ENCODE measurements at regions not wholly inside any gene's neighbourhood (a gene's known extent, or its start where the extent isn't known, plus 50 kb on each side); places are given as distances from the start of the nearest gene placed in this dataset.

- no peak for TF ChIP-seq EZH2 (IDR thresholded peaks at IDR 0.05; ENCODE audit: borderline replicate concordance, low read depth, low read length, poor library complexity, severe bottlenecking)
- TF ChIP-seq CTCF (conservative IDR thresholded peaks at IDR 0.05; ENCODE audit: low read depth, low read length): peak; percentile 35
- Histone ChIP-seq H3K9me3 (ENCODE audit: low read depth, low read length, poor library complexity, severe bottlenecking) (no peaks in the 10 kb centered on the region), H3K4me3 (ENCODE audit: low read depth, low read length, poor library complexity, severe bottlenecking) (no peak overlapping the region), H3K4me1 (ENCODE audit: insufficient read depth, low read length, poor library complexity, severe bottlenecking) (no peaks in the 10 kb centered on the region), H3K27ac (ENCODE audit: low read depth, low read length, poor library complexity, severe bottlenecking) (no peak overlapping the region), H3K27me3 (replicated peaks; ENCODE audit: insufficient read depth, low read depth, low read length, poor library complexity) (peaks cover 17% of the 10 kb centered on the region), H3K36me3 (ENCODE audit: insufficient read depth, low read length, poor library complexity, severe bottlenecking) (no peaks in the 10 kb centered on the region)
- POLR2A ChIA-PET (ENCODE audit: low non-redundant PET): interaction anchor here (0.7 kb wide), 1 partner anchor 98 kb away, joined by 3 read pairs; no protein-coding TSS in a partner anchor
- no TSS peak for BruUV-seq (replicated peaks)
- CTCF ChIA-PET: no interaction called here
- intact Hi-C loops (cut with micrococcal nuclease; ENCODE audit: unreplicated experiment): no loop called here
- DNase-seq (ENCODE audit: low spot score): no peak
Observed at GRCh38 chr6:84346372-84346771, 118.9 kb upstream of the CEP162 start.

- Histone ChIP-seq H3K27ac (ENCODE audit: low read depth, low read length, poor library complexity, severe bottlenecking) (no peak overlapping the region), H3K4me1 (ENCODE audit: insufficient read depth, low read length, poor library complexity, severe bottlenecking) (no peaks in the 10 kb centered on the region), H3K36me3 (ENCODE audit: insufficient read depth, low read length, poor library complexity, severe bottlenecking) (no peaks in the 10 kb centered on the region), H3K4me3 (ENCODE audit: low read depth, low read length, poor library complexity, severe bottlenecking) (no peak overlapping the region), H3K9me3 (ENCODE audit: low read depth, low read length, poor library complexity, severe bottlenecking) (no peaks in the 10 kb centered on the region), H3K27me3 (replicated peaks; ENCODE audit: insufficient read depth, low read depth, low read length, poor library complexity) (peaks cover 5% of the 10 kb centered on the region)
- BruUV-seq (replicated peaks): no TSS peak
- intact Hi-C loops (cut with micrococcal nuclease; ENCODE audit: unreplicated experiment): no loop called here
- DNase-seq (ENCODE audit: low spot score): no peak
- CTCF ChIA-PET: no interaction called here
- TF ChIP-seq EZH2 (IDR thresholded peaks at IDR 0.05; ENCODE audit: borderline replicate concordance, low read depth, low read length, poor library complexity, severe bottlenecking) (no peak), CTCF (conservative IDR thresholded peaks at IDR 0.05; ENCODE audit: low read depth, low read length) (no peak)
- POLR2A ChIA-PET (ENCODE audit: low non-redundant PET): no interaction called here
Observed at GRCh38 chr6:84344005-84344404, 116.6 kb upstream of the CEP162 start.

- Histone ChIP-seq H3K4me3 (ENCODE audit: low read depth, low read length, poor library complexity, severe bottlenecking) (no peak overlapping the region), H3K36me3 (ENCODE audit: insufficient read depth, low read length, poor library complexity, severe bottlenecking) (no peaks in the 10 kb centered on the region), H3K9me3 (ENCODE audit: low read depth, low read length, poor library complexity, severe bottlenecking) (peaks cover 5% of the 10 kb centered on the region), H3K4me1 (ENCODE audit: insufficient read depth, low read length, poor library complexity, severe bottlenecking) (no peaks in the 10 kb centered on the region), H3K27me3 (replicated peaks; ENCODE audit: insufficient read depth, low read depth, low read length, poor library complexity) (no peaks in the 10 kb centered on the region), H3K27ac (ENCODE audit: low read depth, low read length, poor library complexity, severe bottlenecking) (no peak overlapping the region)
- no TSS peak for BruUV-seq (replicated peaks)
- POLR2A ChIA-PET (ENCODE audit: low non-redundant PET): no interaction called here
- CTCF ChIA-PET: no interaction called here
- TF ChIP-seq EZH2 (IDR thresholded peaks at IDR 0.05; ENCODE audit: borderline replicate concordance, low read depth, low read length, poor library complexity, severe bottlenecking) (no peak), CTCF (conservative IDR thresholded peaks at IDR 0.05; ENCODE audit: low read depth, low read length) (no peak)
- intact Hi-C loops (cut with micrococcal nuclease; ENCODE audit: unreplicated experiment): no loop called here
- no peak for DNase-seq (ENCODE audit: low spot score)
Observed at GRCh38 chr6:84340422-84340821, 113.0 kb upstream of the CEP162 start.

All from A673 (cell line).